GF-D8 (cell line): ENCODE measurements at regions not wholly inside any gene's neighbourhood (a gene's known extent, or its start where the extent isn't known, plus 50 kb on each side); places are given as distances from the start of the nearest gene placed in this dataset.
A peak's percentile ranks its signal among the peaks of the same experiment; 100 is the strongest.

ENCODE experiments used
- DNase-seq: peaks from one replicate; lab custom pipeline; 2025; lab: John Stamatoyannopoulos, UW

- no peak for DNase-seq
Observed at GRCh38 chr10:78623578-78624215, 445.1 kb upstream of the ZMIZ1 start.

- DNase-seq = no peak
Observed at GRCh38 chr10:78624791-78625190, 444.0 kb upstream of the ZMIZ1 start.

- no peak for DNase-seq
Observed at GRCh38 chr10:78626471-78626870, 442.3 kb upstream of the ZMIZ1 start.

GRCh38 chr10:78627254-78627795, 441.4 kb upstream of the ZMIZ1 start:
- DNase-seq = no peak

- no peak for DNase-seq
Observed at GRCh38 chr10:78628976-78629375, 439.8 kb upstream of the ZMIZ1 start.

GRCh38 chr10:78629773-78630172, 439.0 kb upstream of the ZMIZ1 start:
- no peak for DNase-seq

- DNase-seq = no peak
Observed at GRCh38 chr10:78630944-78631838, 437.6 kb upstream of the ZMIZ1 start.

GRCh38 chr10:78634389-78634815, 434.4 kb upstream of the ZMIZ1 start:
- no peak for DNase-seq

- DNase-seq = no peak
Observed at GRCh38 chr10:78634835-78635234, 433.9 kb upstream of the ZMIZ1 start.

- no peak for DNase-seq
Observed at GRCh38 chr10:78639629-78640028, 429.1 kb upstream of the ZMIZ1 start.

GRCh38 chr10:78640796-78641636, 427.8 kb upstream of the ZMIZ1 start:
- peak; percentile 32 for DNase-seq

GRCh38 chr10:78641693-78642092, 427.1 kb upstream of the ZMIZ1 start:
- no peak for DNase-seq

- no peak for DNase-seq
Observed at GRCh38 chr10:78642269-78642816, 426.4 kb upstream of the ZMIZ1 start.

GRCh38 chr10:78643513-78643912, 425.3 kb upstream of the ZMIZ1 start:
- DNase-seq = no peak

- no peak for DNase-seq
Observed at GRCh38 chr10:78644550-78644949, 424.2 kb upstream of the ZMIZ1 start.

- DNase-seq = no peak
Observed at GRCh38 chr10:78645169-78645686, 423.5 kb upstream of the ZMIZ1 start.

GRCh38 chr10:78645975-78646374, 422.8 kb upstream of the ZMIZ1 start:
- DNase-seq = no peak

- DNase-seq = no peak
Observed at GRCh38 chr10:78648256-78648860, 420.4 kb upstream of the ZMIZ1 start.

- no peak for DNase-seq
Observed at GRCh38 chr10:78649429-78649828, 419.3 kb upstream of the ZMIZ1 start.

- no peak for DNase-seq
Observed at GRCh38 chr10:78650122-78650521, 418.6 kb upstream of the ZMIZ1 start.

- no peak for DNase-seq
Observed at GRCh38 chr10:78651287-78651686, 417.5 kb upstream of the ZMIZ1 start.
